ENCODE measurements at regions not wholly inside any gene's neighbourhood (a gene's known extent, or its start where the extent isn't known, plus 50 kb on each side); places are given as distances from the start of the nearest gene placed in this dataset.
"Not testable (repeated sequence)": the region's sequence is repeated elsewhere in the genome, so short reads cannot be mapped to it uniquely, and the experiment has no call there.

- peak; percentile 81 for DNase-seq (ENCODE audit: low spot score)
Observed at GRCh38 chr3:194879991-194880939, 194.6 kb downstream of the FAM43A start.

- no peak for DNase-seq (ENCODE audit: low spot score)
Observed at GRCh38 chr3:194880940-194881925, 195.6 kb downstream of the FAM43A start.

GRCh38 chr3:194884649-194885315 lies 199.1 kb downstream of the FAM43A start:
- DNase-seq (ENCODE audit: low spot score): no peak

GRCh38 chr3:194885766-194886165 lies 200.1 kb downstream of the FAM43A start:
- DNase-seq (ENCODE audit: low spot score): no peak

GRCh38 chr3:194886836-194887235 lies 201.2 kb downstream of the FAM43A start:
- no peak for DNase-seq (ENCODE audit: low spot score)

- not testable (repeated sequence) for DNase-seq (ENCODE audit: low spot score)
Observed at GRCh38 chr3:194888062-194888461, 202.4 kb downstream of the FAM43A start.

- no peak for DNase-seq (ENCODE audit: low spot score)
Observed at GRCh38 chr3:194888916-194889315, 203.2 kb downstream of the FAM43A start.

- no peak for DNase-seq (ENCODE audit: low spot score)
Observed at GRCh38 chr3:194890091-194890490, 204.4 kb downstream of the FAM43A start.

GRCh38 chr3:194893121-194893987 lies 207.7 kb downstream of the FAM43A start:
- no peak for DNase-seq (ENCODE audit: low spot score)

- no peak for DNase-seq (ENCODE audit: low spot score)
Observed at GRCh38 chr3:194894538-194894937, 208.9 kb downstream of the FAM43A start.

GRCh38 chr3:194900854-194901522 lies 215.3 kb downstream of the FAM43A start:
- no peak for DNase-seq (ENCODE audit: low spot score)

GRCh38 chr3:194903447-194903846 lies 217.8 kb downstream of the FAM43A start:
- not testable (repeated sequence) for DNase-seq (ENCODE audit: low spot score)

- DNase-seq (ENCODE audit: low spot score): not testable (repeated sequence)
Observed at GRCh38 chr3:194904999-194905398, 219.3 kb downstream of the FAM43A start.

- DNase-seq (ENCODE audit: low spot score): no peak
Observed at GRCh38 chr3:194905696-194906095, 220.0 kb downstream of the FAM43A start.

GRCh38 chr3:194906229-194906629 lies 220.5 kb downstream of the FAM43A start:
- no peak for DNase-seq (ENCODE audit: low spot score)

GRCh38 chr3:194906970-194907629 lies 221.4 kb downstream of the FAM43A start:
- DNase-seq (ENCODE audit: low spot score): no peak

- no peak for DNase-seq (ENCODE audit: low spot score)
Observed at GRCh38 chr3:194907811-194908210, 222.1 kb downstream of the FAM43A start.

- DNase-seq (ENCODE audit: low spot score): no peak
Observed at GRCh38 chr3:194908496-194908895, 222.8 kb downstream of the FAM43A start.

- DNase-seq (ENCODE audit: low spot score): peak; percentile 27
Observed at GRCh38 chr3:194908972-194909371, 223.3 kb downstream of the FAM43A start.

All from umbilical cord (tissue), 1 donor.